ENCODE measurements at regions not wholly inside any gene's neighbourhood (a gene's known extent, or its start where the extent isn't known, plus 50 kb on each side); places are given as distances from the start of the nearest gene placed in this dataset.

DNA sequence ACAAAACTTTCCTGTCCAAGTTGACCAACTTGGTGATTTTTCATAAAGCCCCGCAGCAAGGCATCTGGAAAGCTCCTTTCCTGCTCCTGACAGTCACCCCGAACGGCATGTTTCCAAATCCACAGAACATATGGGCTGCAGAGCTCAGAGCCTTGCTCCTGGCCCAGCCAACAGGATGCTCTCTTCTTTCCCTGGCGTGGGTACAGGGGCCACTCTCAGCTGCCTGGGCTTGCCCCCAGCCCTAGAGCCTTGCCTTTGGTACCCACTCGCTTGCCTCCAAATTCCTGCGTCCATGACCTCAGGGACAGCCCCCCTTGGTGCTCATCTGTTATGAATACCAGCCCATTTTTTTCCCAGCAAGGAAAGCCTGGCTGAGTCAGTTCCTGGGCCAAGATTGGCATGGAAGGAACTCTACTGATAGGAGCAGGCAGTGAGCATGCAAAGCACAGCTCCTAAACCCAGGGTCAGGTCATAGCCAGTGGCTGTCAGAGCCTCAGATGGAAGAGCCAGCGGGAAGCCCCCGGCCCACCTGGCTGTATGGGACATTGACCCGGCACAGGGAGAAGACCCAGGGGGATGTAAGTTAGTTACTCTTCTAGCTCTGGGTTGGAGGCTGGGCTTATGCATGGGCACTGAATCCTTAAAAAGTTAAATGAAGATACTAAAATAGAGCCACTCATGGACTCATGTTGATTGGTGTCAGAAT is 105.3 kb upstream of the RTL1 start:
- Mint-ChIP-seq H3K9me3 (peaks cover 10% of the 10 kb centered on the region), H3K4me1 (ENCODE audit: low read depth) (no peaks in the 10 kb centered on the region), H3K4me3 (no peak overlapping the region), H3K27me3 (peaks cover 37% of the 10 kb centered on the region), H3K36me3 (ENCODE audit: low read depth) (no peaks in the 10 kb centered on the region), H3K27ac (no peak overlapping the region)
- DNase-seq = no peak

- Mint-ChIP-seq H3K27ac (no peak overlapping the region), H3K4me3 (no peak overlapping the region), H3K27me3 (peaks cover 30% of the 10 kb centered on the region), H3K4me1 (ENCODE audit: low read depth) (no peaks in the 10 kb centered on the region), H3K36me3 (ENCODE audit: low read depth) (no peaks in the 10 kb centered on the region), H3K9me3 (peaks cover 10% of the 10 kb centered on the region)
- no peak for DNase-seq
These were observed 106.0 kb upstream of the RTL1 start for GRCh38 chr14:101009531-101009930.

GRCh38 chr14:101010293-101010692 is 106.8 kb upstream of the RTL1 start:
- peaks cover 10% of the 10 kb centered on the region for H3K9me3 Mint-ChIP-seq
- no peak overlapping the region for H3K27ac Mint-ChIP-seq
- no peak overlapping the region for H3K4me3 Mint-ChIP-seq
- H3K4me1 Mint-ChIP-seq (ENCODE audit: low read depth) = no peaks in the 10 kb centered on the region
- no peak for DNase-seq
- no peaks in the 10 kb centered on the region for H3K36me3 Mint-ChIP-seq (ENCODE audit: low read depth)
- peaks cover 22% of the 10 kb centered on the region for H3K27me3 Mint-ChIP-seq

DNA sequence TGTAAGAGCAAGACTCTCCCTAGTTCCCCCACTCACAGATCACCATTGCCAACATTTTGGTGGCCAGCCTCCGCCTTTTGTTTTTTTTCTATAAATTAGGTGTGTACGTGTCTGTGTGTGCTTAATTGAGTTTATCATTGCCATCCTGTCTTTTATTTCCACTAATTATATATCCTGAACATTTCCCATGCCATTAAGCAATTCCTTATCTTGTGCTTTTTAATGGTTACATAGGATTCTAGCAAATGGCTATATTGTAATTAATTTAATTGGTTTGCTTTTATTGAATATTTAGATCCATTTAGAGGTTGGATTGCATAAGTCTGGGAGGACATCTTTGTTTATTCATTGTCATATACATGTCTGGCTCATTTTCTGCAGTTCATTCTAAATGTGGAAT is 107.3 kb upstream of the RTL1 start:
- H3K27ac Mint-ChIP-seq = no peak overlapping the region
- peaks cover 17% of the 10 kb centered on the region for H3K27me3 Mint-ChIP-seq
- H3K4me1 Mint-ChIP-seq (ENCODE audit: low read depth) = no peaks in the 10 kb centered on the region
- no peak overlapping the region for H3K4me3 Mint-ChIP-seq
- peaks cover 10% of the 10 kb centered on the region for H3K9me3 Mint-ChIP-seq
- DNase-seq = no peak
- H3K36me3 Mint-ChIP-seq (ENCODE audit: low read depth) = no peaks in the 10 kb centered on the region

GRCh38 chr14:101017209-101017608 is 113.7 kb upstream of the RTL1 start:
- DNase-seq = no peak
- no peak overlapping the region for H3K4me3 Mint-ChIP-seq
- H3K9me3 Mint-ChIP-seq = peaks cover 3% of the 10 kb centered on the region
- no peak overlapping the region for H3K27ac Mint-ChIP-seq
- H3K4me1 Mint-ChIP-seq (ENCODE audit: low read depth) = no peaks in the 10 kb centered on the region
- no peaks in the 10 kb centered on the region for H3K36me3 Mint-ChIP-seq (ENCODE audit: low read depth)
- H3K27me3 Mint-ChIP-seq = peaks cover 39% of the 10 kb centered on the region

DNA sequence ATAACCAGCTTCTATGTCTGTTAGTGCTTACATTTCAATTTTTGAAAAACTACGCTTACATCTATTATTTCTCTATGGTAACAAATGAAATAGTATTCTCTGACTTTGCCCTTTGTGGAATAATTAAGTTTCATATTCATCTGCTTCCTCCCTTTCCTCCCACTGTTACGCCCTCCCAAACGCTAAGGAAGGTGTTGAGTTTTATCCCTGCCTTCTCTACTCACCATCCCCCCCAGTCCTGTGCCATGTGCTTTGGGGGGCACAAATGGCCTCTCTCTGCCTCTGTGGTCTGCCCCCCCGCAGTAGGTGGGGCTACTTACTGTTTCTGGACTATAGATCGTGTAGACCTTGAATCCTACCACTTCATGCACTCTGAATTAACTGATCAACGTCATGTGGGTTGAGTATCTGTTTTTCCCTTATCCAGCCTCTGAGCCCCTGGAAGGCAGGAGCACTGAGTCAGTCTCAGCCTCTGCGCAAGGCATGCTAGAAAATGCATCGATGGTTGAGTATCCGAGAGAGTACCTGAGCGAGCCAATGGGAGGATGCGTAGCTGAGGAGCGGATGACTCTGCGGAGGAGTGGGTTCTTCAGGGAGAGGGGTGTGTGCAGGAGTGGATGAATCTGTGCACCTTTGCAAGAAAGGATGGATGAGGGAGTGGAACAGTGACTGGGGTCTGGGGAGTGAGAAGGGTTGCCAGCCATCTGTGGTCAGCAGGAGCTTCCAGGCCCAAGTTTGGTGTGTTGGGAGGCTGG is 114.5 kb upstream of the RTL1 start:
- no peak for DNase-seq
- no peaks in the 10 kb centered on the region for H3K36me3 Mint-ChIP-seq (ENCODE audit: low read depth)
- no peaks in the 10 kb centered on the region for H3K4me1 Mint-ChIP-seq (ENCODE audit: low read depth)
- peaks cover 45% of the 10 kb centered on the region for H3K27me3 Mint-ChIP-seq
- H3K27ac Mint-ChIP-seq = no peak overlapping the region
- H3K9me3 Mint-ChIP-seq = no peaks in the 10 kb centered on the region
- no peak overlapping the region for H3K4me3 Mint-ChIP-seq

- no peak overlapping the region for H3K4me3 Mint-ChIP-seq
- no peak overlapping the region for H3K27ac Mint-ChIP-seq
- H3K27me3 Mint-ChIP-seq = peaks cover 50% of the 10 kb centered on the region
- no peaks in the 10 kb centered on the region for H3K36me3 Mint-ChIP-seq (ENCODE audit: low read depth)
- DNase-seq = peak; percentile 16
- no peaks in the 10 kb centered on the region for H3K4me1 Mint-ChIP-seq (ENCODE audit: low read depth)
- no peaks in the 10 kb centered on the region for H3K9me3 Mint-ChIP-seq
These were observed 115.2 kb upstream of the RTL1 start for GRCh38 chr14:101018561-101019290.

- no peaks in the 10 kb centered on the region for H3K9me3 Mint-ChIP-seq
- peaks cover 56% of the 10 kb centered on the region for H3K27me3 Mint-ChIP-seq
- H3K36me3 Mint-ChIP-seq (ENCODE audit: low read depth) = no peaks in the 10 kb centered on the region
- H3K4me1 Mint-ChIP-seq (ENCODE audit: low read depth) = no peaks in the 10 kb centered on the region
- DNase-seq = peak; percentile 2
- H3K27ac Mint-ChIP-seq = no peak overlapping the region
- no peak overlapping the region for H3K4me3 Mint-ChIP-seq
These were observed 116.0 kb upstream of the RTL1 start for GRCh38 chr14:101019541-101019940.

DNA sequence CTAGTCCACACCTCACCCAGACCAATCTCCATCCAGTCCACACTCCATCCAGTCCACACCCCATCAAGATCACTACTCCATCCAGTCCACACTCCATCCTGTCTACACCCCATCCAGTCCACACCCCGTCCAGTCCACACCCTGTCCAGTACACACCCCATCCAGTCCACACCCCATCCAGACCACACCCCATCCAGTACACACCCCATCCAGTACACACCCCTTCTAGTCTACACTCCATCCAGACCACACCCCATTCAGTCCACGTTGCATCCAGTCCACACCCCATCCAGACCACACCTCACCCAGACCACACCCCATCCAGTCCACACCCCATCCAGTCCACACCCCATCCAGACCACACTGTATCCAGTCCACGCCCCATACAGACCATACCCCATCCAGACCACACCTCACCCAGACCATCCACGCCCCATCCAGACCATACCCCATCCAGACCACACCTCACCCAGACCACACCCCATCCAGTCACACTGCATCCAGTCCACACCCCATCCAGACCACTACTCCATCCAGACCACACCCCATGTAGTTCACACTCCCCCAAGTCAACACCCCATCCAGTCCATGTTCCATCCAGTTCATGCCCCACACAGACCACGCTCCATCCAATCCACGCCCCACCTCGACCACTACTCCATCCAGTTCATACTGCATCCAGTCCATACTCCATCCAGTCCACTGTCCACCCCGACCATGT is 116.6 kb upstream of the RTL1 start:
- no peak overlapping the region for H3K4me3 Mint-ChIP-seq
- H3K36me3 Mint-ChIP-seq (ENCODE audit: low read depth) = no peaks in the 10 kb centered on the region
- H3K9me3 Mint-ChIP-seq = no peaks in the 10 kb centered on the region
- H3K27ac Mint-ChIP-seq = no peak overlapping the region
- no peaks in the 10 kb centered on the region for H3K4me1 Mint-ChIP-seq (ENCODE audit: low read depth)
- peak; percentile 11 for DNase-seq
- H3K27me3 Mint-ChIP-seq = peaks cover 56% of the 10 kb centered on the region

DNA sequence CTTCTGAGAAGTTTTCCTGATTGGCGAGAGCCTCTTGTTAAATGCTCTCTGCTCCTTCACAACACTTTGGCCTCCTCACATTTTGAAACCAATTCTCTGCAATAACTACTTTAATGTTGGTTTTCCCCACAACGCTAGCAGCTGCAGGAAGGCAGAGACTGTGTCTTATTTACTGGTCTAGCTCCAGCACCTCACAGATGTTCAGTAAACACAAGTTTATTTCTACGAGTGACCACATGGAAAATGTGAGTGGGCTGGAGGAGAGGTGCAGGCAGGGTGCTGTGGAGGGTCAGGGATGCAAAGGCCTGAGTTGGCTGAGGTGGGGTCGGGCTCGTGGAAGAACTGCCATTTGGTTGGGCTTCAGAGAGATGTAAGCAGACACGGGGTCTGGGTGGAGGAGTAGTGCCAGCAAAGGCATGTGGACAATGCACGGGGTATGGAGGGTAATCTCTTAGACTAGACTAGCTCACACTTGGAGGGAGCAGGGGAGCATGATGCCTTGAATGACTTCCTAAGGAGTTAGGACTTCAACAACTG is 117.4 kb upstream of the RTL1 start:
- DNase-seq = no peak
- Mint-ChIP-seq H3K27me3 (peaks cover 56% of the 10 kb centered on the region), H3K36me3 (ENCODE audit: low read depth) (no peaks in the 10 kb centered on the region), H3K4me3 (no peak overlapping the region), H3K9me3 (no peaks in the 10 kb centered on the region), H3K4me1 (ENCODE audit: low read depth) (no peaks in the 10 kb centered on the region), H3K27ac (no peak overlapping the region)

DNA sequence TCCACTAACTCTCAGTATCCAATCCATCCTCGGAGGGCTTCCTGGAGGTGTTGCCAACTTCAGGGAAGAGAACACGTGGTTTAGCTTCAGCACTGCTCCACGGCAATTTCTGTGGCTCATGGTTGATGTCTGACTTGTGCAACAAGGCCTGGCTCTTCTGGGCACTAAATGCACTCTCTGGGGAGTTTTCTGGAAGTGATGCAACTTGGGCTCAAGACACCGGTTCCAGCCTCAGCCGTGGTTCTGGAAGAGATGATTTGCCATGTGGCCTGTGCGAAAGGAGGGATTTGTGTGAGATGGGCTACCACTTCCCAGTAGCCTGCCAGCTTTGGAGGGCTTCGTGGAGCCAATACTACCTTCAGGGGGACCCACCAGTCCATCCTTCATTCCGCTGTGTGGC is 118.6 kb upstream of the RTL1 start:
- no peaks in the 10 kb centered on the region for H3K4me1 Mint-ChIP-seq (ENCODE audit: low read depth)
- DNase-seq = no peak
- H3K9me3 Mint-ChIP-seq = no peaks in the 10 kb centered on the region
- peaks cover 53% of the 10 kb centered on the region for H3K27me3 Mint-ChIP-seq
- H3K36me3 Mint-ChIP-seq (ENCODE audit: low read depth) = no peaks in the 10 kb centered on the region
- no peak overlapping the region for H3K27ac Mint-ChIP-seq
- H3K4me3 Mint-ChIP-seq = no peak overlapping the region

- no peaks in the 10 kb centered on the region for H3K36me3 Mint-ChIP-seq (ENCODE audit: low read depth)
- H3K9me3 Mint-ChIP-seq = no peaks in the 10 kb centered on the region
- no peak overlapping the region for H3K4me3 Mint-ChIP-seq
- DNase-seq = peak; percentile 3
- H3K27me3 Mint-ChIP-seq = peaks cover 50% of the 10 kb centered on the region
- H3K27ac Mint-ChIP-seq = no peak overlapping the region
- no peaks in the 10 kb centered on the region for H3K4me1 Mint-ChIP-seq (ENCODE audit: low read depth)
These were observed 119.5 kb upstream of the RTL1 start for GRCh38 chr14:101022916-101023435.

GRCh38 chr14:101024686-101025085 is 121.2 kb upstream of the RTL1 start:
- no peak overlapping the region for H3K27ac Mint-ChIP-seq
- H3K4me3 Mint-ChIP-seq = no peak overlapping the region
- peaks cover 39% of the 10 kb centered on the region for H3K27me3 Mint-ChIP-seq
- DNase-seq = no peak
- no peaks in the 10 kb centered on the region for H3K9me3 Mint-ChIP-seq
- H3K36me3 Mint-ChIP-seq (ENCODE audit: low read depth) = no peaks in the 10 kb centered on the region
- H3K4me1 Mint-ChIP-seq (ENCODE audit: low read depth) = no peaks in the 10 kb centered on the region

GRCh38 chr14:101025131-101025530 is 121.6 kb upstream of the RTL1 start:
- Mint-ChIP-seq H3K27me3 (peaks cover 36% of the 10 kb centered on the region), H3K27ac (no peak overlapping the region), H3K36me3 (ENCODE audit: low read depth) (no peaks in the 10 kb centered on the region), H3K4me3 (no peak overlapping the region), H3K4me1 (ENCODE audit: low read depth) (no peaks in the 10 kb centered on the region), H3K9me3 (no peaks in the 10 kb centered on the region)
- peak; percentile 2 for DNase-seq
